WTC11 (cell line): ENCODE measurements at regions not wholly inside any gene's neighbourhood (a gene's known extent, or its start where the extent isn't known, plus 50 kb on each side); places are given as distances from the start of the nearest gene placed in this dataset.

ENCODE experiments used
- ATAC-seq: fragments of 200-7000 bp; cut with Tn5 transposase; 2 replicates; pipeline ENCODE4 v1.10.0; 2021; ENCODE audit warnings: mild to moderate bottlenecking, moderate library complexity
- CTCF ChIA-PET: fragments of 300-600 bp; sonication (Branson Sonifier 250); formaldehyde crosslinking; loops from one replicate; lab custom pipeline; 2021; ENCODE audit warnings: antibody characterized with exemption; lab: Charles Lee
- POLR2A ChIA-PET: fragments of 350-600 bp; sonication (Branson Sonifier 250); formaldehyde crosslinking; loops from one replicate; lab custom pipeline; 2021; ENCODE audit warnings: antibody characterized with exemption; lab: Charles Lee
- DNase-seq: peaks from one replicate; pipeline ENCODE4 v3.0.0; 2021; ENCODE audit warnings: low spot score
- H3K27ac Mint-ChIP-seq: 2 replicates; pipeline ENCODE4 v1.8.0; 2021; ENCODE audit warnings: mixed read lengths
- H3K27me3 Mint-ChIP-seq: 2 replicates; pipeline ENCODE4 v1.8.0; 2021; ENCODE audit warnings: low read depth, mild to moderate bottlenecking, moderate library complexity, mixed read lengths
- H3K36me3 Mint-ChIP-seq: 2 replicates; pipeline ENCODE4 v1.8.0; 2021; ENCODE audit warnings: mixed read lengths
- H3K4me1 Mint-ChIP-seq: 2 replicates; pipeline ENCODE4 v1.8.0; 2022; ENCODE audit warnings: mixed read lengths
- H3K4me3 Mint-ChIP-seq: 2 replicates; pipeline ENCODE4 v1.8.0; 2021; ENCODE audit warnings: mild to moderate bottlenecking, moderate library complexity, mixed read lengths
- H3K9me3 Mint-ChIP-seq: 2 replicates; pipeline ENCODE4 v1.8.0; 2021; ENCODE audit warnings: mixed read lengths
- ATF1 ChIP-seq: sonication (generic); formaldehyde crosslinking; IDR thresholded peaks from 2 replicates; pipeline ENCODE4 v1.8.1; 2023; ENCODE audit warnings: mild to moderate bottlenecking, moderate library complexity, missing genetic modification reagents
- ATF2 ChIP-seq: sonication (generic); formaldehyde crosslinking; IDR thresholded peaks from 2 replicates; pipeline ENCODE4 v1.8.1; 2022; ENCODE audit warnings: low read depth, missing genetic modification reagents, borderline replicate concordance
- ATF3 ChIP-seq: sonication (generic); formaldehyde crosslinking; conservative IDR thresholded peaks from 2 replicates; pipeline ENCODE4 v1.8.1; 2022; ENCODE audit warnings: mild to moderate bottlenecking, missing genetic modification reagents
- CDX4 ChIP-seq: fragments of 250-450 bp; sonication (Bioruptor Pico); IDR thresholded peaks from 2 replicates; pipeline ENCODE4 v1.9.0; 2021; ENCODE audit warnings: moderate library complexity, mild to moderate bottlenecking, inconsistent platforms, borderline replicate concordance
- CREM ChIP-seq: sonication (generic); formaldehyde crosslinking; IDR thresholded peaks from 2 replicates; pipeline ENCODE4 v1.8.1; 2022; ENCODE audit warnings: mild to moderate bottlenecking, missing genetic modification reagents, moderate library complexity
- CTCF ChIP-seq: fragments of 200-600 bp; IDR thresholded peaks from 2 replicates; pipeline ENCODE4 v1.8.0; 2022; ENCODE audit warnings: antibody characterized with exemption
- E2F1 ChIP-seq: sonication (generic); formaldehyde crosslinking; IDR thresholded peaks from 2 replicates; pipeline ENCODE4 v1.8.0; 2022; ENCODE audit warnings: mild to moderate bottlenecking, missing genetic modification reagents
- FOXP4 ChIP-seq: sonication (generic); formaldehyde crosslinking; IDR thresholded peaks from 2 replicates; pipeline ENCODE4 v1.8.0; 2022; ENCODE audit warnings: mild to moderate bottlenecking, missing genetic modification reagents
- HMGA2 ChIP-seq: fragments of 250-450 bp; sonication (Bioruptor Pico); IDR thresholded peaks from 2 replicates; pipeline ENCODE4 v1.4.0; 2021; ENCODE audit warnings: mild to moderate bottlenecking, moderate library complexity
- IRF2 ChIP-seq: sonication (generic); formaldehyde crosslinking; IDR thresholded peaks from 2 replicates; pipeline ENCODE4 v1.8.0; 2022; ENCODE audit warnings: low read depth, missing genetic modification reagents, borderline replicate concordance
- MAX ChIP-seq: sonication (generic); formaldehyde crosslinking; IDR thresholded peaks from 2 replicates; pipeline ENCODE4 v1.8.0; 2022; ENCODE audit warnings: mild to moderate bottlenecking, missing genetic modification reagents
- MLX ChIP-seq: sonication (generic); formaldehyde crosslinking; IDR thresholded peaks from 2 replicates; pipeline ENCODE4 v1.8.1; 2023; ENCODE audit warnings: mild to moderate bottlenecking, missing genetic modification reagents, moderate library complexity
- PREB ChIP-seq: sonication (generic); formaldehyde crosslinking; IDR thresholded peaks from 2 replicates; pipeline ENCODE4 v1.8.1; 2022; ENCODE audit warnings: mild to moderate bottlenecking, missing genetic modification reagents, moderate library complexity, borderline replicate concordance
- PRRX2 ChIP-seq: fragments of 250-450 bp; sonication (Bioruptor Pico); IDR thresholded peaks from 2 replicates; pipeline ENCODE4 v1.8.0; 2021; ENCODE audit warnings: mild to moderate bottlenecking
- RORB ChIP-seq: fragments of 250-450 bp; sonication (Bioruptor Pico); IDR thresholded peaks from 2 replicates; pipeline ENCODE4 v1.9.0; 2021; ENCODE audit warnings: mild to moderate bottlenecking
- SMAD3 ChIP-seq: sonication (generic); formaldehyde crosslinking; IDR thresholded peaks from 2 replicates; pipeline ENCODE4 v1.8.0; 2022; ENCODE audit warnings: missing genetic modification reagents, mild to moderate bottlenecking, borderline replicate concordance
- TEAD4 ChIP-seq: sonication (generic); formaldehyde crosslinking; IDR thresholded peaks from 2 replicates; pipeline ENCODE4 v1.8.0; 2022; ENCODE audit warnings: mild to moderate bottlenecking, missing genetic modification reagents
- USF2 ChIP-seq: sonication (generic); formaldehyde crosslinking; IDR thresholded peaks from 2 replicates; pipeline ENCODE4 v1.8.1; 2023; ENCODE audit warnings: mild to moderate bottlenecking, missing genetic modification reagents, moderate library complexity
- ZBTB43 ChIP-seq: sonication (generic); formaldehyde crosslinking; IDR thresholded peaks from 2 replicates; pipeline ENCODE4 v1.8.1; 2023; ENCODE audit warnings: mild to moderate bottlenecking, missing genetic modification reagents
- ZNF232 ChIP-seq: sonication (generic); formaldehyde crosslinking; IDR thresholded peaks from 2 replicates; pipeline ENCODE4 v1.8.0; 2022; ENCODE audit warnings: mild to moderate bottlenecking, missing genetic modification reagents
- ZNF671 ChIP-seq: fragments of 250-450 bp; sonication (Bioruptor Pico); IDR thresholded peaks from 2 replicates; pipeline ENCODE4 v1.8.0; 2021; ENCODE audit warnings: mild to moderate bottlenecking

GRCh38 chr1:8093221-8093980 lies 67.3 kb upstream of the ERRFI1 start (continued):
- TF ChIP-seq TEAD4 (CRISPR knock-in tag) = no peak
- TF ChIP-seq CTCF = no peak
- no peak for TF ChIP-seq ZBTB43
- no peak for TF ChIP-seq SMAD3 (CRISPR knock-in tag)
- TF ChIP-seq PREB = no peak
- TF ChIP-seq MAX = no peak
- TF ChIP-seq USF2 (CRISPR knock-in tag) = no peak
- no peak for TF ChIP-seq CREM (CRISPR knock-in tag)

GRCh38 chr1:8092657-8093056 lies 66.5 kb upstream of the ERRFI1 start:
- Mint-ChIP-seq H3K27ac (no peak overlapping the region), H3K9me3 (no peaks in the 10 kb centered on the region), H3K27me3 (no peaks in the 10 kb centered on the region), H3K36me3 (no peaks in the 10 kb centered on the region), H3K4me1 (peaks cover 3% of the 10 kb centered on the region), H3K4me3 (no peak overlapping the region)
- POLR2A ChIA-PET = no interaction called here
- no peak for ATAC-seq
- CTCF ChIA-PET = no interaction called here
- DNase-seq = no peak
- TF ChIP-seq E2F1 (CRISPR knock-in tag) (no peak), ATF1 (CRISPR knock-in tag) (no peak), IRF2 (no peak), CREM (CRISPR knock-in tag) (no peak), PRRX2 (CRISPR knock-in tag) (no peak), ZNF232 (CRISPR knock-in tag) (no peak), HMGA2 (no peak)

- H3K4me1 Mint-ChIP-seq = no peaks in the 10 kb centered on the region
- no peak overlapping the region for H3K4me3 Mint-ChIP-seq
- no peak for ATAC-seq
- H3K27me3 Mint-ChIP-seq = no peaks in the 10 kb centered on the region
- POLR2A ChIA-PET = interaction anchor here (0.6 kb wide), 1 partner anchor 271 kb away, joined by 3 read pairs; no protein-coding TSS in a partner anchor
- DNase-seq = no peak
- no peak overlapping the region for H3K27ac Mint-ChIP-seq
- CTCF ChIA-PET = no interaction called here
- H3K36me3 Mint-ChIP-seq = no peaks in the 10 kb centered on the region
- TF ChIP-seq ZNF671 (CRISPR knock-in tag) (no peak), MLX (CRISPR knock-in tag) (no peak), SMAD3 (CRISPR knock-in tag) (no peak), CDX4 (CRISPR knock-in tag) (no peak), RORB (CRISPR knock-in tag) (no peak), FOXP4 (no peak), ATF2 (CRISPR knock-in tag) (no peak), ATF1 (CRISPR knock-in tag) (no peak), ATF3 (CRISPR knock-in tag) (no peak)
- TF ChIP-seq, all 79 proteins: peak for 0
- peaks cover 1% of the 10 kb centered on the region for H3K9me3 Mint-ChIP-seq
These were observed 65.6 kb upstream of the ERRFI1 start for GRCh38 chr1:8091691-8092090.
